NCI-H146 (cell line): ENCODE measurements at regions not wholly inside any gene's neighbourhood (a gene's known extent, or its start where the extent isn't known, plus 50 kb on each side); places are given as distances from the start of the nearest gene placed in this dataset.
"Not testable (repeated sequence)": the region's sequence is repeated elsewhere in the genome, so short reads cannot be mapped to it uniquely, and the experiment has no call there.

ENCODE experiments used
- DNase-seq: peaks from one replicate; lab custom pipeline; 2025; lab: John Stamatoyannopoulos, UW

DNA sequence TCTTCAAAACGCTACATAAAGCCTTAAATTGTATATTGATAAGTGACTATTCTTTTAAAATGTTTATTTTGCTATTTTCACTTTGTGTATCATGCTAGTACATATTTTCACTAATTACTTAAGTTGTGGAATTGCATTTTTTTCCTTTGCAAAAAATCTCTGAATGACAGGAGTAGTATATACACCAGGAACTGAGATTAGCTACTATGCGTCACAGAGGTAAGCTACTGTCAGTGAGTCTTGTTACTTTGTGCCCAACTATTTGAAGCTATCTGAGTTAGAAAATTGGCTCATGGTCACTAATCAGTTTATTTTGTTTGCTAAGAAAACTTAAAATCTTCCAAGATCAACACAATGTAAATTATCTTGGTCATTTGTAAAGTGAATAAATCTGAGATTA lies 887.4 kb downstream of the TMTC2 start:
- DNase-seq, result no peak

GRCh38 chr12:83573671-83574070 lies 887.0 kb downstream of the TMTC2 start:
- DNase-seq, result no peak

DNA sequence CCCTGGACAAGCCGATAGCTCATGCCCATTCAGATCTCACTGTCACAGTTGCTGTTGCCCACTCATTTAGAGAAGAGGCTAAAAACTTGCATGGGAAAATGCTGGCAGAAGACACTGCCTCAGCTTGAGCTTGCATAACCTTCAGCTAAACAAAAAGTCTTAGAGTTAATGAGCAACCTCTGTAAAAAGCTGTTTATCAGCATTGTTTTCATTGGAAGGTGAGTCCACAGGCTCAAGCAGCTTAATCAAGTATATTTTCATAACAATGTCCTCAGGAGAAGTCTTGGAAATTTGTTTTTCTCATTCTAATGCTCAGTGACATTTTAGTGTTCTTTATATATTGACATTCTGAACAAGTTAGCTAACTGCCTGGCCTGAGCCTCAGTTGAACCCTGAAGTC lies 872.9 kb downstream of the TMTC2 start:
- DNase-seq, result no peak

DNA sequence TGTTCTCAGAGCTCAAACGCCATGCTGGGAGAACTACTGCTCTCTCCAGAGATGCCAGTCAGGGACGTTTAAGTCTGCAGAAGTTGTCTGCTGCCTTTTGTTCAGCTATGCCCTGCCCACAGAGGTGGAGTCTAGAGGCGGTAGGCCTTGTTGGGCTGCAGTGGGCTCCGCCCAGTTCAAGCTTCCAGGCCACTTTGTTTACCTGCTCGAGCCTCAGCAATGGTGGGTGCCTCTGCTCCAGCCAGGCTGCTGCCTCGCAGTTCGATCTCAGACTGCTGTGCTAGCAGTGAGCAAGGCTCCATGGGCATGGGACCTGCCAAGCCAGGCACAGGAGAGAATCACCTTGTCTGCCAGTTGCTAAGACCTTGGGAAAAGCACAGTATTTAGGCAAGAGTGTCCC lies 869.3 kb downstream of the TMTC2 start:
- not testable (repeated sequence) for DNase-seq

GRCh38 chr12:83541446-83541845 lies 854.7 kb downstream of the TMTC2 start:
- no peak for DNase-seq

- no peak for DNase-seq
Observed at GRCh38 chr12:83538361-83538965, 851.8 kb downstream of the TMTC2 start.

DNA sequence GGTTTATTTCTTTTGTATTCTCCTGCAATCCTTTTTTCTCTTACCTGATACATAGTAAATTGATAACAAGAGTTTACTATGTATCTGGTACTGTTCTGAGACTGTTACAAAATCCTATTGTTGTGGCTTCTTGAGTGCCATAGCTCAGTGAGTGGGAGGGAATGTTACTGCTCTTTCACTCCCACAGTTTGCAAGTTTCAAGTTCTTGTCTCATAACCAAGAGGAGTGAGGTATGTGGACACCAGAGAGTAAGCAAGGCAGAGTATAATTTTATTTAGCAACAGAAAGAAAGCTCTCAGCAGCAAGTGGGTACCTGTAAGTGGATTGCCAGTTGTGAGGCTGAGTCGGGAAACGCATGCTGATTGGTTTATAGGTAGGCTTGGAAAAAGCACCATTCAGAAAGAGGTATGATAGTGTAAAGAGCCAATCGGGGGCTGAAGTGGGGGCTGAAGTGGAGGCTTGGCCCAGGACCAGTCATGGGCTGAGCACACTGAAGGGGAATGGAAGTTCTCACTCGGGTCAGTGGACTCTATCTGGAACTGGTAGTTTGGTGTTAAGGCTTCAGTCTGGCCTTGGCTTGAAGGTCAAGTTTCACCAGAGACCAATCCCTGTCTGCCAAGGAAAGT lies 850.8 kb downstream of the TMTC2 start:
- DNase-seq, result no peak

GRCh38 chr12:83536496-83536895 lies 849.8 kb downstream of the TMTC2 start:
- DNase-seq, result no peak

DNA sequence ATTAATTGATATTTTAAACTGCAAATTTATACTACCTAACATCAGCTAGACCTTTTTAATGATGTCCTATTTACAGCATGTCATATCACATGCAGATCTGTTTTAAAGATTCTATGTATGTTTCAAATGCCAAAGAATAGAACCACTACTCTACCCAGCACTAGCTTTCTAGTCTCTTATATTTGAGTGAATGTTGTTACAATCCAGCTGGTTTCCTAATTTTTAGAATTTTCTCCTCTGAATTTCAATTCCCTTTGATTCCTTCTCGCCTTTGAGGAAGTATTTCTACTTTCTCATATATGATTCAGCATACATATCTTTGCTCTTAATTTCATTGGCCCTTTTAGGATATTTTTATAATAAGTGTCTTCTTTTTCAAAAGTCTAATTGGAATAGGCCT lies 841.9 kb downstream of the TMTC2 start:
- no peak for DNase-seq

- no peak for DNase-seq
Observed at GRCh38 chr12:83527810-83528209, 841.1 kb downstream of the TMTC2 start.

DNA sequence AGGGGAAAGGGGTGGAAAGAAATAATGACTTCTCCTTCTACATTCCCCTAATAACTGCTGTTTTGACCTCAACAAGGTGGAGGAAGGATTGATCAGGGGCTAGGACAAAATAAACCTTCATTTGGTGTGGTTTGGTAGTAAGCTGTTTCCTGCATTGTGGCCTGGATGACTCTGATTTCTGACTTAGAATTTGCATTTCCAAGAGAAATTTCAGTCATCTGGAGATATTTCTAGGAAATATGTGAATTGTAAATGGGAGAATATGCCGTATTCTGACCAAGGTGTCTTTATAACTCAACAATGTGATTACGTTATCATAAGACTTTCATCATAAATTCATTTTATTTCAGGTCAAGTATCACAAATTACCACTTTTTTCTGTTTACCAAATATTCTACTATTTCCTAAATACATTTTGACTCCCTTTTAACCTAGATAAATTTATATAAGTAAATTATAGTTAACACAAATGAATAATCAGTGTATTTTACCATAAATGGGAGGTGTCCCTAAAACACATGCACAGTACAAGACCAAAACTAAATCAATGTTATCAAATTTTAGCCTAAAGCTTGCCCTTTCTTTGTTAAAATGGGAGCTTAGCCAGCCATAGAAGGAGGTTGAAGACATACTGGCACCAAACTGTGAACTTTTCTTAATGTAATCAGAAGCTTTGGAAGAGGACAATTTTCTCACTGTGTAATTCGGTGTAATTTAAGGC lies 828.8 kb downstream of the TMTC2 start:
- DNase-seq, result no peak

GRCh38 chr12:83514372-83514771 lies 827.7 kb downstream of the TMTC2 start:
- DNase-seq, result peak; percentile 30

- no peak for DNase-seq
Observed at GRCh38 chr12:83506841-83507240, 820.1 kb downstream of the TMTC2 start.

DNA sequence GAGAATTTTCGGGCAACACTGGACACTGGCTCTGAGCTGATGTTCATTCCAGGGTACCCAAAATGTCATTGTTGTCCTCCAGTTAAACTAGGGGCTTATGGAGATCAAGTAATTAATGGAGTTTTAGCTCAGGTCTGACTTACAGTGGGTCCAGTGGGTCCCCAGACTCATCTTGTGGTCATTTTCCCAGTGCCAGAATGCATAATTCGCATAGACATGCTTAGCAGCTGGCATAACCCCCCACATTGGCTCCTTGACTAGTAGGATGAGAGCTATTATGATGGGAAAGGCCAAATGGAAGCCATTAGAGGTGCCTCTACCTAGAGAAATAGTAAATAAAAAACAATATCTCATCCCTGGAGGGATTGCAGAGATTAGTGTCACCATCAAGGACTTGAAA lies 818.9 kb downstream of the TMTC2 start:
- DNase-seq, result no peak

DNA sequence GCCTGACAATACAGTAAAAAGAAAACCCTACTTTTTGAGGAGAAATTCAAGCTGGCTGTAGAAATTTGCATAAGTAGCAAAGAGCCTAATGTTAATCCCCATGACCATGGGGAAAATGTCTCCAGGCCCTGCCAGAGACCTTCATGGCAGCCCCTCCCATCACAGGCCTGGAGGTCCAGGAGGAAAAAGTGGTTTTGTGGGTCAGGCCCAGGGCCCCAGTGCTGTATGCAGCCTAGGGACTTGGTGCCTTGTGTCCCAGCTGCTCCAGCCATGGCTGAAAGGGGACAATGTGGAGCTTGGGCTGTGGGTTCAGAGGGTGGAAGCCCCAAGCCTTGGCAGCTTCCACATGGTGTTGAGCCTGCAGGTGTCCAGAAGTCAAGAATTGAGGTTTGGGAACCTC lies 813.2 kb downstream of the TMTC2 start:
- DNase-seq, result not testable (repeated sequence)

DNA sequence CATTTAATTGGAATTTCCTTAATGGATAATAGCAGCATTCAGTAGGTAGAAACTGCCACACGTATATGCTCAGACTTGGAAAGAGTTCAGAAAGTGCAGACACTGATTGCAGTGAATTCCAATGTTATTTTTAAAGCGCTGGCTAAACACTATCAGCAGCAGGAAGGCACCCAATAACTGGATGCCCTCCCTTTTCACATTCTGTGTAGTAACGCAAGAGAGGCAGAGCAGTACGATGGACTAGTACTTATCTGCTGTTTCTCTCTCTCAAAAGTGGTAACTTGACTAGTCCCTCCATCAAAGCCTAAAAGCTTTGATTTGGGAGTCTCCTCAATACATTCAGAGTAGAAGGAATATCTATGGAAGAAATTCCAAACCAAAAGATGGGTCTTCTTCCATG lies 791.0 kb downstream of the TMTC2 start:
- DNase-seq, result no peak

- no peak for DNase-seq
Observed at GRCh38 chr12:83476695-83477690, 790.3 kb downstream of the TMTC2 start.

DNA sequence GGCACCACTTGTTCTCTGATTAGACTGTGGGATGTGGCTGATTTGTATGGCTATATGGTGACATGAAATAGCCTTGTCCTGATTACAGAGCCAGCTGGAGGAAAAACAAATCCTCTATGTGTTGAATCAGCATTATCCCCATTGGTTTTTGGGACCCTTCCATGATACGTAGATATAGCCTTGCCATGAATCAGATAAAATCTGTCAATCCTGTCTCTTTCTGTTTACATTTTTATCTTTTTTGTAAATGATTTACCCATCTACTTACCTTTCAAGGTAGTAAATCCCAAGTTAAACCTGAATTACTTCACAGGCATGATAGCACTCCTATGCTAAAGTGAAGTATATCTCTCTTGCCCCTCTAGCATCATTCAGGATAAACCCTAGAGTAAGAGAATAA lies 789.3 kb downstream of the TMTC2 start:
- no peak for DNase-seq

DNA sequence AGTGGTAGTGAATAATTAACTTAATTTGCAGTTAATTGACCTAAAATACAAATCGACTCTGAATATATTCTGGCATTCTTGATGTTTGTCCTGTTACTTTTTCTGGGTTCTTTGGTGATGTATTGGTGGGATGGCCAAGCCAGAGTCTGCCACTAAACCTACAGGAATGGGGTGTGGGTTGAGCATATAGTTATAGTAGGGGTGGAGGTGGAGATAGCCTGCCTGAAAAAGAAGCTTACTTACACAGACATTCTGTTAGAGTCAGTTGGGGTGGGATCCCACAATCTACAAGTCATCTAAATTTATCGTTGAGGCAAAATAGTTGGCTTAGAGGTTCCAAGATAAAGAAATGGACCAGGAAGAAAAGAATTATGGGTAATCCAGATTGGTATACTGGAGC lies 787.7 kb downstream of the TMTC2 start:
- DNase-seq, result no peak

GRCh38 chr12:83473408-83474095 lies 786.8 kb downstream of the TMTC2 start:
- no peak for DNase-seq

- DNase-seq, result no peak
Observed at GRCh38 chr12:83472772-83473171, 786.1 kb downstream of the TMTC2 start.

GRCh38 chr12:83472350-83472749 lies 785.6 kb downstream of the TMTC2 start:
- DNase-seq, result no peak
